Left ventricle myocardium inferior (tissue), 1 donor: ENCODE measurements at regions not wholly inside any gene's neighbourhood (a gene's known extent, or its start where the extent isn't known, plus 50 kb on each side); places are given as distances from the start of the nearest gene placed in this dataset.

ENCODE experiments used
- DNase-seq: peaks from one replicate; pipeline ENCODE4 v3.0.0-alpha.2; 2020
- H3K27ac ChIP-seq: fragments of 200-600 bp; replicated peaks from 2 replicates; pipeline ENCODE4 v1.8.0; 2021
- H3K27me3 ChIP-seq: fragments of 200-600 bp; 2 replicates; pipeline ENCODE4 v1.8.0; 2021; ENCODE audit warnings: low read depth
- H3K36me3 ChIP-seq: fragments of 200-600 bp; 2 replicates; pipeline ENCODE4 v1.8.0; 2021
- H3K4me1 ChIP-seq: fragments of 200-600 bp; 2 replicates; pipeline ENCODE4 v1.8.0; 2021
- H3K4me3 ChIP-seq: fragments of 200-600 bp; 2 replicates; pipeline ENCODE4 v1.8.0; 2021; ENCODE audit warnings: mild to moderate bottlenecking, moderate library complexity
- H3K9me3 ChIP-seq: fragments of 200-600 bp; replicated peaks from 2 replicates; pipeline ENCODE4 v1.8.0; 2021
- intact Hi-C: fragments of 100-400 bp; cut with micrococcal nuclease; formaldehyde crosslinking; loops from one replicate; pipeline ENCODE4 v1.11.0; 2022
- TF ChIP-seq, protein P1 (sequence below): fragments of 200-600 bp; IDR thresholded peaks from 2 replicates; pipeline ENCODE4 v1.8.0; 2021; ENCODE audit warnings: antibody characterized with exemption, mild to moderate bottlenecking, borderline replicate concordance
- donor health status: DM: no; HTN: yes; CAD: no; lungs with severe emphysema.

- Histone ChIP-seq H3K4me3 (no peak overlapping the region), H3K4me1 (no peaks in the 10 kb centered on the region), H3K27me3 (no peaks in the 10 kb centered on the region), H3K9me3 (no peaks in the 10 kb centered on the region), H3K27ac (no peak overlapping the region), H3K36me3 (no peaks in the 10 kb centered on the region)
- intact Hi-C loops, result no loop called here
- TF ChIP-seq, protein P1, sequence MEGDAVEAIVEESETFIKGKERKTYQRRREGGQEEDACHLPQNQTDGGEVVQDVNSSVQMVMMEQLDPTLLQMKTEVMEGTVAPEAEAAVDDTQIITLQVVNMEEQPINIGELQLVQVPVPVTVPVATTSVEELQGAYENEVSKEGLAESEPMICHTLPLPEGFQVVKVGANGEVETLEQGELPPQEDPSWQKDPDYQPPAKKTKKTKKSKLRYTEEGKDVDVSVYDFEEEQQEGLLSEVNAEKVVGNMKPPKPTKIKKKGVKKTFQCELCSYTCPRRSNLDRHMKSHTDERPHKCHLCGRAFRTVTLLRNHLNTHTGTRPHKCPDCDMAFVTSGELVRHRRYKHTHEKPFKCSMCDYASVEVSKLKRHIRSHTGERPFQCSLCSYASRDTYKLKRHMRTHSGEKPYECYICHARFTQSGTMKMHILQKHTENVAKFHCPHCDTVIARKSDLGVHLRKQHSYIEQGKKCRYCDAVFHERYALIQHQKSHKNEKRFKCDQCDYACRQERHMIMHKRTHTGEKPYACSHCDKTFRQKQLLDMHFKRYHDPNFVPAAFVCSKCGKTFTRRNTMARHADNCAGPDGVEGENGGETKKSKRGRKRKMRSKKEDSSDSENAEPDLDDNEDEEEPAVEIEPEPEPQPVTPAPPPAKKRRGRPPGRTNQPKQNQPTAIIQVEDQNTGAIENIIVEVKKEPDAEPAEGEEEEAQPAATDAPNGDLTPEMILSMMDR, result no peak
- DNase-seq, result no peak
These were observed 1356.1 kb upstream of the NRXN1 start for GRCh38 chr2:52387937-52388590.

DNA sequence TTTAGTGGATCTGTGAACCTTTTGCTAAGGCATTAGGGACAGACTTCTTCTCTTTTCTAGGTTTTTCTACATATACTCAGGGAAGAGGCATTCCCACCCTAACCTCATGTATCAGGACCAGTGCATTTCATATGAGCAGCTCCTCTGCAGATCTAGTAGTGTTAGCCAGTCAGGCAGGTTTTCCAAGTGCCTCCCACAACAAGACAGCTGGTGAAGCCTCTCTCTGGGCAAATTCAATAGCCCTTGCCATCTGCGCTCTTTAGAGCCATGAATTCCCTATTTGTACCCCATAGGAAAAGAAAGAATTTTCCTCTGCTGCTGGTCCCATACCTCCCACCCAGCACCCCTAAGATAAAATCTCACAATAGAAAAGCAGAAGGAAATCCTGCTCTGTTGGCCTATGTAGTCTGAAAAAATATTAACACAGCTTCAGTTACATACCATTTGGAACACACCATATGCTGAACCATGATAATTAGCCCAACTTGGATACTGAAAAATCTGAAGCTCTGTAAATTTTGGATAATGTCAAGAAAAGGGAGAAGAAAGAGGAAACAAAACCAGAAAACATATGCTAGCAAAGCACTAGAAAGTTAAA lies 1354.6 kb upstream of the NRXN1 start:
- Histone ChIP-seq H3K9me3 (no peaks in the 10 kb centered on the region), H3K4me1 (no peaks in the 10 kb centered on the region), H3K27me3 (no peaks in the 10 kb centered on the region), H3K36me3 (no peaks in the 10 kb centered on the region), H3K4me3 (no peak overlapping the region), H3K27ac (no peak overlapping the region)
- intact Hi-C loops, result no loop called here
- no peak for DNase-seq
- TF ChIP-seq, protein P1, result no peak

DNA sequence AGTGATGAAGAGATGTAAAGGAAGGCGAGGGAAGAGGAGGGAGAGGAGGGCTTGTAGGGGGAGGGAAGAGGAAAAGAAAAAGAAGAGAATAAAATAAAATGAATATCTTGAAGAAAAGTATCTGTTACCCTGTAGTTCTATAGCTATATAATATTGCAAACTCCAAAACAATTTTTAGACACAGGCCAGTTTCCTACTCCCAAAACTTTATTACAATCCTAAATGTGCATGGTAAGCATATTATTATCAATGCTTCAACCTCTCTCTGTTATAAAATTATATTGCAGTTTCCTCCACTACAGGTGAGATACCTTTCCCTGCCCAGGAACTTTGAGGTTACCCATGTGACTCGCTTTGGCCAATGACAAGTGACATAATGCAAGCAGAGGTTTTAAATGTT lies 1351.6 kb upstream of the NRXN1 start:
- intact Hi-C loops, result no loop called here

DNA sequence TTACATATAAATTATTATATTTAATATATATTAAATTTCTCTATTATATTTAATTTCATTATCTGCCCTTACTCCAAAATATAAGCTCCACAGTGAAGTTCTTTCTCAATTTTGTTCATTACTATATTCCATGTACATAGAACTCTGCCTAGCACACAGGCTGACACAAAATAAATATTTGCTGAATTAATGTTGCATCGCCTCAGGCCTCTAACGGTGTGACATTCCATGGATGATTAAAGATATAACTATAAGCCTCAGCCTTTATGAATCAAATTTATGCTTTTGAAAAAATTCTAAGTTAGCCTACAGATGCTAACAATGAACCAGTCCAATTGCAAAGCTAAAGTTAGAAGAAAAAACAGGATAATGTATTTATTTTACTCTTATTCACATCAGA lies 1337.2 kb upstream of the NRXN1 start:
- intact Hi-C loops, result no loop called here
- DNase-seq, result no peak
- H3K4me3 ChIP-seq, result no peak overlapping the region
- H3K27me3 ChIP-seq, result no peaks in the 10 kb centered on the region
- no peaks in the 10 kb centered on the region for H3K4me1 ChIP-seq
- H3K9me3 ChIP-seq, result peaks cover 2% of the 10 kb centered on the region
- no peaks in the 10 kb centered on the region for H3K36me3 ChIP-seq
- H3K27ac ChIP-seq, result no peak overlapping the region
- TF ChIP-seq, protein P1, result no peak

More for the DNA sequence above, 1351.6 kb upstream of the NRXN1 start:
- TF ChIP-seq, protein P1, result no peak
- Histone ChIP-seq H3K27me3 (no peaks in the 10 kb centered on the region), H3K4me1 (no peaks in the 10 kb centered on the region), H3K4me3 (no peak overlapping the region), H3K9me3 (no peaks in the 10 kb centered on the region), H3K27ac (no peak overlapping the region), H3K36me3 (no peaks in the 10 kb centered on the region)
- DNase-seq, result no peak

GRCh38 chr2:52368141-52368540 lies 1336.2 kb upstream of the NRXN1 start:
- Histone ChIP-seq H3K27ac (no peak overlapping the region), H3K36me3 (no peaks in the 10 kb centered on the region), H3K27me3 (no peaks in the 10 kb centered on the region), H3K4me1 (no peaks in the 10 kb centered on the region), H3K9me3 (peaks cover 10% of the 10 kb centered on the region), H3K4me3 (no peak overlapping the region)
- intact Hi-C loops, result no loop called here
- TF ChIP-seq, protein P1, result no peak
- no peak for DNase-seq
